GM12875 (cell line): ENCODE measurements at regions not wholly inside any gene's neighbourhood (a gene's known extent, or its start where the extent isn't known, plus 50 kb on each side); places are given as distances from the start of the nearest gene placed in this dataset.

Source experiments
- H3K4me3 ChIP-seq: one replicate; pipeline ENCODE4 v1.5.1; 2011; ENCODE audit warnings: low read depth, low read length, control low read depth
- CTCF ChIP-seq: IDR thresholded peaks from 2 replicates; pipeline ENCODE4 v1.5.1; 2011; ENCODE audit warnings: low read depth, mild to moderate bottlenecking, control low read depth, inconsistent platforms, low read length, moderate library complexity, borderline replicate concordance; ENCODE audit not compliant: insufficient read depth

- no peak overlapping the region for H3K4me3 ChIP-seq
- no peak for TF ChIP-seq CTCF
These were observed 52.2 kb downstream of the POLR1D start for GRCh38 chr13:27673911-27674310.

- H3K4me3 ChIP-seq: no peak overlapping the region
- no peak for TF ChIP-seq CTCF
These were observed 56.8 kb downstream of the POLR1D start for GRCh38 chr13:27678306-27679040.

GRCh38 chr13:27679396-27679795, 57.7 kb downstream of the POLR1D start:
- no peak for TF ChIP-seq CTCF

GRCh38 chr13:27679896-27680295, 58.2 kb downstream of the POLR1D start:
- no peak overlapping the region for H3K4me3 ChIP-seq
- no peak for TF ChIP-seq CTCF

More at GRCh38 chr13:27679396-27679795, 57.7 kb downstream of the POLR1D start:
- no peak overlapping the region for H3K4me3 ChIP-seq

- TF ChIP-seq CTCF: no peak
- no peak overlapping the region for H3K4me3 ChIP-seq
These were observed 58.8 kb downstream of the POLR1D start for GRCh38 chr13:27680465-27680864.

- H3K4me3 ChIP-seq: no peak overlapping the region
- TF ChIP-seq CTCF: no peak
These were observed 69.5 kb downstream of the POLR1D start for GRCh38 chr13:27691207-27691606.

- H3K4me3 ChIP-seq: no peak overlapping the region
- TF ChIP-seq CTCF: no peak
These were observed 75.0 kb downstream of the POLR1D start for GRCh38 chr13:27696731-27697130.
